Breast epithelium (tissue), 3 donors: ENCODE measurements at regions not wholly inside any gene's neighbourhood (a gene's known extent, or its start where the extent isn't known, plus 50 kb on each side); places are given as distances from the start of the nearest gene placed in this dataset.
"Not testable (repeated sequence)": the region's sequence is repeated elsewhere in the genome, so short reads cannot be mapped to it uniquely, and the experiment has no call there.

ENCODE experiments used
- POLR2A ChIP-seq: fragments of 450-650 bp; IDR thresholded peaks from one replicate; pipeline ENCODE4 v1.6.1; 2016; ENCODE audit warnings: antibody characterized with exemption, mild to moderate bottlenecking, moderate library complexity
- POLR2AphosphoS5 ChIP-seq, 3 donors: sonication (generic); formaldehyde crosslinking; IDR thresholded peaks; one replicate each; pipeline ENCODE4 v1.6.1; 2017; ENCODE audit warnings: antibody characterized with exemption in 3 of 3
- TF ChIP-seq, protein P1 (sequence below), 3 donors: fragments of 450-650 bp; IDR thresholded peaks; one replicate each; pipeline ENCODE4 v1.5.1; 2016 to 2017; ENCODE audit warnings: antibody characterized with exemption in 3 of 3, mild to moderate bottlenecking in 3 of 3, moderate library complexity in 3 of 3

DNA sequence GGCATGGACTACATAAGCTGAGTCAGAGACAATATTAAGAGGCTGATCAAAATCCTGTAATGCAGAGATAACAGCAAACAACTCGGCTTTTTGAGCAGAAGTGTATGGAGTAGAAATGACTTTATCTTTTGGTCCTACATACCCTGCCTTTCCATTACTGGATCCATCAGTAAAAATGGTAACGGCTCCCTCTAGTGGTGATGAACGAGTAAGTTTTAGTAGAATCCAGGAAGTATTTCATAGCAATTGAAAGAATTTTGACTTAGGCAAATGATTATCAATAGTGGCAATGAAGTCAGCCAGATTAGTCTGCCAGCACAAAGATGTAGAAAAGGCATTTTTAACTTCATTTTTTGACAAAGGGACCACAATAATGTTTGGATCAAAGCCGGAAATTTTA, 190.8 kb upstream of the RAI14 start:
- TF ChIP-seq, protein P1, sequence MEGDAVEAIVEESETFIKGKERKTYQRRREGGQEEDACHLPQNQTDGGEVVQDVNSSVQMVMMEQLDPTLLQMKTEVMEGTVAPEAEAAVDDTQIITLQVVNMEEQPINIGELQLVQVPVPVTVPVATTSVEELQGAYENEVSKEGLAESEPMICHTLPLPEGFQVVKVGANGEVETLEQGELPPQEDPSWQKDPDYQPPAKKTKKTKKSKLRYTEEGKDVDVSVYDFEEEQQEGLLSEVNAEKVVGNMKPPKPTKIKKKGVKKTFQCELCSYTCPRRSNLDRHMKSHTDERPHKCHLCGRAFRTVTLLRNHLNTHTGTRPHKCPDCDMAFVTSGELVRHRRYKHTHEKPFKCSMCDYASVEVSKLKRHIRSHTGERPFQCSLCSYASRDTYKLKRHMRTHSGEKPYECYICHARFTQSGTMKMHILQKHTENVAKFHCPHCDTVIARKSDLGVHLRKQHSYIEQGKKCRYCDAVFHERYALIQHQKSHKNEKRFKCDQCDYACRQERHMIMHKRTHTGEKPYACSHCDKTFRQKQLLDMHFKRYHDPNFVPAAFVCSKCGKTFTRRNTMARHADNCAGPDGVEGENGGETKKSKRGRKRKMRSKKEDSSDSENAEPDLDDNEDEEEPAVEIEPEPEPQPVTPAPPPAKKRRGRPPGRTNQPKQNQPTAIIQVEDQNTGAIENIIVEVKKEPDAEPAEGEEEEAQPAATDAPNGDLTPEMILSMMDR (IDR thresholded peaks at IDR 0.05): not testable (repeated sequence)
- not testable (repeated sequence) for TF ChIP-seq POLR2A; POLR2AphosphoS5 (IDR thresholded peaks at IDR 0.05)
